Prostate gland (tissue), 2 donors: ENCODE measurements at regions not wholly inside any gene's neighbourhood (a gene's known extent, or its start where the extent isn't known, plus 50 kb on each side); places are given as distances from the start of the nearest gene placed in this dataset.

Experiments used
- CTCF ChIP-seq, 4 experiments: fragments of 200-600 bp in 2 of 4; fragments of 450-650 bp in 2 of 4; sonication (generic) in 2 of 4; IDR thresholded peaks; 1 replicate in 3 of 4; 2 replicates in 1 of 4; pipeline ENCODE4 v1.5.1; 2016 to 2019; ENCODE audit warnings: antibody characterized with exemption in 4 of 4, mild to moderate bottlenecking in 2 of 4, moderate library complexity in 2 of 4
- POLR2AphosphoS5 ChIP-seq: sonication (generic); formaldehyde crosslinking; IDR thresholded peaks from one replicate; pipeline ENCODE4 v1.6.1; 2017; ENCODE audit warnings: antibody characterized with exemption

GRCh38 chr2:139876964-139877363 lies 1096.8 kb upstream of the NXPH2 start:
- no peak for TF ChIP-seq CTCF (IDR thresholded peaks at IDR 0.05)
- TF ChIP-seq POLR2AphosphoS5, result no peak
